Activated CD8-positive, alpha-beta memory T cell treated with anti-CD3 and anti-CD28 coated beads for 1 hour (primary cell): ENCODE measurements at regions not wholly inside any gene's neighbourhood (a gene's known extent, or its start where the extent isn't known, plus 50 kb on each side); places are given as distances from the start of the nearest gene placed in this dataset.

Source experiments
- DNase-seq, 2 donors: peaks; one replicate each; pipeline ENCODE4 v3.0.0-alpha.2; 2020; ENCODE audit warnings: low read depth in 1 of 2; ENCODE audit errors: extremely low read depth in 1 of 2

DNA sequence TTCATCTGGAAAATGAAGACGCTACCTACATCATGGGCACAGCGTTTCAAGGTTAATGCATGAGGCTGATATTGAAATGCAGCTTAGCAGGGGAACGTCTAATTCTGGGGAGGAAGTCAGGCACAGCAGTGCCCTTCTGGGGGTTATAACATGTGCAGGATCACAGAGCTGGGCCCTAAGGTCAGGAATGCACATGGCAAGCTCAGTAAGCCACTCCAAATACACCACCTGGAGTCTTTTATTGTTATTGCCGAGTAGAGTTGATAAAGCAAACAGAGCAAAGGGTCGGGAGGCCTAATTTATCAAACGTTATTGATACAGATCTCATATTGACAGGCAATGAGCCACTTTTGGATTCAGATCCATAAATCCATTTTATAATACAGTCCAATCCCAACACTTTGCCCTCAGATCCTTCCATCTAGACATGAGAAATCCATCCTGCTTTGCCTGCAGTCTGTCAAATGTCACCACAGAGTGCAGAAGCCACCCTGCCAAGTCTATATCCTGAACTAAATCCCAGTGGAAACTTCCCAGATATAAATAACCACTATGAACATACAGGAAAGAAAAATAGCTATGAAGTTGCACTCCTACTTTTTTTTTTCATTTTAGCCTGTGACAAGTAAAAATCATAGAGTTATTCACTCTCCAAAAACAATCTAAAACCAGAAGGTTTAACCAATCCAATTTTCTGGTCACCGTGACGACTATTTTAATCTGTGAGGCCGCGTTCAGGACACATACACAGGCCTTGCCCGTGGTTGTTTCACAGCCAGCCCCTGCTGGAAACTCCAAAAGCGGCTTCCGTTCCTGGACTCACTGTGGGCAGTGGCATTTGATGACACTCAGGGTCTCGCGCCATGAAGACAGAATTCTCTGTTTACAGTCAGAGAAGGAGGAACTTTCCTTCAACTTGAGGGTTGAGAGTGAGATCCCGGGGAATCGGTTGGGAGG lies 335.4 kb downstream of the DHX15 start:
- no peak for DNase-seq

GRCh38 chr4:24245491-24245820 lies 338.9 kb downstream of the DHX15 start:
- DNase-seq = no peak

GRCh38 chr4:24244663-24245490 lies 339.5 kb downstream of the DHX15 start:
- no peak for DNase-seq

DNA sequence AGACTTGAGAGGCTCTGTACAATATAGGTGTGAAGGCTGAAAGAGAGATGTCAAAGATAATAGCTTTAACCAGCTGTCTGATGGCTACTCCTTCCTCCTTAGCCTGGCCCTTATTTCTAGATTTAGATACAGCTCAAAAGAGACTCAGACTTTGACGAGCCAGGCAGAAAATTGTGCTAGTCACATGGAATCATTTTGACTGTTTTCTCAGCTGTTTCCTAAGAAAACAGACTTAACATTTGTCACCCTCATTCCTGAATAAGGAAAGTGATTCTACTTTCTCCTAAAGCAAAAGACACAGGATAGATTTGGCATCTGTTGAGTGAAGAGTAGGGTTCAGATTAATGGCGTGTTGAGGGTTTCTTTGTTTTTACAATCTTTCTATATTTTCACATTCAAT lies 340.7 kb downstream of the DHX15 start:
- DNase-seq = no peak

- no peak for DNase-seq
Observed at GRCh38 chr4:24241511-24241910, 342.8 kb downstream of the DHX15 start.

DNA sequence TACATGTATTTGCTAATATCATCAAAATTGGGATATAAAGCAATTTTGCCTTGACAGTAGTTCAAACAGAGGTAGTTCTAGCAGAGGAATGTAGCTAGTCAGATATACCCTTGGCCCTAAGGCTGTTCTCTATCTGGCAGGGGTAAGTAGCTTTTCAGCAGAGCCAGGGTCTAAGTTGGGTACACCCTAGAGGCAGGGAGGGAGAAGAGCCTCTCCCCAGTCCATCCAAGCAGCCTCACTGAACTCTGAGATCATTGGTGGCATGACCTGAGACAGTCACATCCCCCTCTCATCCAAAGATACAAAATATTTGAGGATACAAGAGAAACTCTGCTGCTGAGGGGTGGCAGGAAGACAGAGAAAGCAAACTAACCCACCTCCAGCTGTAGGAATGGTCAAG lies 343.7 kb downstream of the DHX15 start:
- no peak for DNase-seq

DNA sequence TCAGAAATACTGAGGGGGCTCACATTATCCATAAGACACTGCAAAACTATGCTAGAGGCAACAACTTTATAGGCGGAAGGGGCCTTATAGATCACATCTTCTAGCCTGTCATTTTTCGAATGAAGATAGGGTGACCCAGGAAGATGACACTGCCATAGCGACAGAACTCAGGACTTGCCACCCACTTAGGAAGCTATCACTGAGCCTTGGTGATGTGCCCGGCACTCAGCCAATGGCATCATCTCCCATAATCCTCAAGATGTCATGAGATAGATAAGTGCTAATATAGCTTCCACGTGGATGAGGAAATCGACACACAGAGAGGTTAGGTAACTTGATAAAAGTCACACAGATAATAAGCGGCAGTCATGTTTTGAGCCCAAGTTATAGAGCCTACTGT lies 346.6 kb downstream of the DHX15 start:
- no peak for DNase-seq

GRCh38 chr4:24236532-24236931 lies 346.7 kb upstream of the PPARGC1A start:
- DNase-seq = no peak

GRCh38 chr4:24236120-24236519 lies 346.3 kb upstream of the PPARGC1A start:
- DNase-seq = no peak

- DNase-seq = no peak
Observed at GRCh38 chr4:24235618-24236017, 345.8 kb upstream of the PPARGC1A start.

GRCh38 chr4:24234288-24234848 lies 344.5 kb upstream of the PPARGC1A start:
- DNase-seq = no peak

DNA sequence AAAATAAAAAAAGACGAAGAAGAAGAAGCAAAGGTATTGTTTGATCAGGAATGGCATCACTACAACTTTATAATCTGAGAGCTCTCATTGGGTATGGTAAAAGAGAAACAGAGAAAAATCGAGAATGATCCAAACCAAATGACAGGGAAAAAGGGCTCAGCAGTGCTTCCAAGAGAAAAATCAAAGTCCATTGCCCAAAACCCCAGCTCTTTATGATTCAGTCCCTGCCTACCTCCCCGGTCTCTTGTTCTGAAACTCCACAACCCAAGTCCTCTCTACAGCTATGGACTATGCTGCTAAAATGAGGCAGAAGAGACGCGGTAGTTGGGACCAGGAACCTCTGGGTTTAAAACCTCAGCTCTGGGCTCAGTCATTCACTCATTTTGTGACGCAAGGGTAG lies 341.1 kb upstream of the PPARGC1A start:
- no peak for DNase-seq

GRCh38 chr4:24229978-24230377 lies 340.1 kb upstream of the PPARGC1A start:
- DNase-seq = no peak

- no peak for DNase-seq
Observed at GRCh38 chr4:24228692-24229091, 338.8 kb upstream of the PPARGC1A start.

- no peak for DNase-seq
Observed at GRCh38 chr4:24226667-24227066, 336.8 kb upstream of the PPARGC1A start.

GRCh38 chr4:24226023-24226422 lies 336.2 kb upstream of the PPARGC1A start:
- DNase-seq = no peak

GRCh38 chr4:24224446-24224845 lies 334.6 kb upstream of the PPARGC1A start:
- no peak for DNase-seq

- no peak for DNase-seq
Observed at GRCh38 chr4:24219209-24219608, 329.4 kb upstream of the PPARGC1A start.

- DNase-seq = no peak
Observed at GRCh38 chr4:24218566-24218965, 328.7 kb upstream of the PPARGC1A start.

- DNase-seq = no peak
Observed at GRCh38 chr4:24214796-24215195, 324.9 kb upstream of the PPARGC1A start.

DNA sequence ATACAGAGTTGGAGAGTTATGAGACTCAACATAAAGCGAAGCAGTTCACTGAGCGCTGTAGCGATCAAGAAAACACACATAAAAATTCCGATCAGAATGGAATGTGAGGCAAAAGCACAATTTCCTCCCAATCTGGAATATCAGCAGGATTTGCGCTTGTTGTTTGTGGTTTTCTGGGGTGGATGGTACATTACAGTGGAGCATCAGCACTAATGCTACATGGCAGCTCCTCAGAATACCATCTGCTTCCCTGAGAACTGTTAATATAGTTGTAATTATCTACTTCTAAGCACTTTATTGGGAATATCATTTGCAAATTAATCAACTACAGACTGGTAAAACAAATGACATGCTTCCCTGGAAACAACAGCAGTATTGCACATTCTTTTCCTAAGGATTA lies 324.1 kb upstream of the PPARGC1A start:
- DNase-seq = no peak

DNA sequence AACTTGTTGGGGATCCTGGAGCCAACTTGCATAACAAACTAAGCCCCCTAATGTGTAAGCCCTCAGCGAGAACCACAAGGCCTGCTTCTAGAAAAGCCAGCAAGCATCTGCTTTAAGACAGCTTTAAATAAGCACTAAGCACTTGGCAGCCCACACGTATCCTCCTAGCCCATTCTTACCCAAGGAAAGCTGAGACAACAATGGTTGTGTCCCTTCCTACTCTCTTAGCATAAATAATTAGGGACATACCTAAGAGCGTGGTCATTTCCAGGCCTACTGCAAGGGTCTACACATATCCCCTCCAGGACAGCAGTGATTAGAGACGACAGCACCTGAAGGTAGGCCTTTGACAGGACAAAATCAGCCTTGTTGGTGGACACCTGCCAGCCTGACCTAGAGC lies 322.8 kb upstream of the PPARGC1A start:
- DNase-seq = no peak
